ENCODE measurements at regions not wholly inside any gene's neighbourhood (a gene's known extent, or its start where the extent isn't known, plus 50 kb on each side); places are given as distances from the start of the nearest gene placed in this dataset.

- TF ChIP-seq CTCF (IDR thresholded peaks at IDR 0.05 in 4 of 5, conservative IDR thresholded peaks at IDR 0.05 in 1 of 5): no peak
- TF ChIP-seq POLR2A (IDR thresholded peaks at IDR 0.05): no peak
These were observed 408.2 kb upstream of the ZMIZ1 start for GRCh38 chr10:78660446-78661106.

Data from gastrocnemius medialis (tissue), 4 donors.